ENCODE measurements at regions not wholly inside any gene's neighbourhood (a gene's known extent, or its start where the extent isn't known, plus 50 kb on each side); places are given as distances from the start of the nearest gene placed in this dataset.

GRCh38 chr2:64336171-64336570 is 117.8 kb upstream of the LGALSL start:
- DNase-seq = no peak
- no peak overlapping the region for H3K4ac ChIP-seq (ENCODE audit: low read depth, low read length)
- H3K56ac ChIP-seq (ENCODE audit: low read length) = no peak overlapping the region
- H3K4me2 ChIP-seq (ENCODE audit: low read length) = no peak overlapping the region
- H4K5ac ChIP-seq (ENCODE audit: low read length) = no peak overlapping the region
- no peak overlapping the region for H3K27ac ChIP-seq (ENCODE audit: low read depth, low read length)
- no peak overlapping the region for H3K23ac ChIP-seq (ENCODE audit: low read length)
- no peak overlapping the region for H2AK5ac ChIP-seq (ENCODE audit: low read length)
- no peaks in the 10 kb centered on the region for H3K79me2 ChIP-seq (ENCODE audit: control insufficient read depth, insufficient read depth, low read length)
- H3K4me3 ChIP-seq (ENCODE audit: low read length) = no peak overlapping the region
- peaks cover 6% of the 10 kb centered on the region for H3K4me1 ChIP-seq (ENCODE audit: control insufficient read depth, low read depth, low read length)
- H2BK15ac ChIP-seq (replicated peaks; ENCODE audit: low read depth) = no peak overlapping the region
- no peak overlapping the region for H3K9ac ChIP-seq (ENCODE audit: low read length)
- no peaks in the 10 kb centered on the region for H3K79me1 ChIP-seq (ENCODE audit: low read length)
- H4K8ac ChIP-seq (ENCODE audit: low read depth, low read length) = no peak overlapping the region
- no peak overlapping the region for H2BK120ac ChIP-seq (ENCODE audit: low read depth, low read length)
- H3K27me3 ChIP-seq (ENCODE audit: insufficient read depth, low read length, poor library complexity) = no peaks in the 10 kb centered on the region
- H3K36me3 ChIP-seq (ENCODE audit: control insufficient read depth, insufficient read depth, low read length) = no peaks in the 10 kb centered on the region
- no peak overlapping the region for H3K18ac ChIP-seq (ENCODE audit: low read length)
- WGBS (ENCODE audit: extremely low coverage, insufficient coverage, low lambda C conversion rate) = no CpG with 5 or more reads among the region's 1 CpG
- no peak overlapping the region for H2BK5ac ChIP-seq (ENCODE audit: low read length)

- no peak overlapping the region for H2BK15ac ChIP-seq (replicated peaks; ENCODE audit: low read depth)
- no peak overlapping the region for H2AK5ac ChIP-seq (ENCODE audit: low read length)
- no CpG with 5 or more reads among the region's 3 CpGs for WGBS (ENCODE audit: extremely low coverage, insufficient coverage, low lambda C conversion rate)
- no peak overlapping the region for H3K9ac ChIP-seq (ENCODE audit: low read length)
- H3K79me2 ChIP-seq (ENCODE audit: control insufficient read depth, insufficient read depth, low read length) = no peaks in the 10 kb centered on the region
- no peak overlapping the region for H2BK120ac ChIP-seq (ENCODE audit: low read depth, low read length)
- no peak overlapping the region for H3K4me2 ChIP-seq (ENCODE audit: low read length)
- no peaks in the 10 kb centered on the region for H3K79me1 ChIP-seq (ENCODE audit: low read length)
- H3K23ac ChIP-seq (ENCODE audit: low read length) = no peak overlapping the region
- no peaks in the 10 kb centered on the region for H3K36me3 ChIP-seq (ENCODE audit: control insufficient read depth, insufficient read depth, low read length)
- DNase-seq = no peak
- no peaks in the 10 kb centered on the region for H3K27me3 ChIP-seq (ENCODE audit: insufficient read depth, low read length, poor library complexity)
- H3K4ac ChIP-seq (ENCODE audit: low read depth, low read length) = no peak overlapping the region
- no peak overlapping the region for H4K8ac ChIP-seq (ENCODE audit: low read depth, low read length)
- H3K56ac ChIP-seq (ENCODE audit: low read length) = no peak overlapping the region
- no peak overlapping the region for H3K4me3 ChIP-seq (ENCODE audit: low read length)
- no peaks in the 10 kb centered on the region for H3K4me1 ChIP-seq (ENCODE audit: control insufficient read depth, low read depth, low read length)
- H3K18ac ChIP-seq (ENCODE audit: low read length) = no peak overlapping the region
- no peak overlapping the region for H4K5ac ChIP-seq (ENCODE audit: low read length)
- H3K27ac ChIP-seq (ENCODE audit: low read depth, low read length) = no peak overlapping the region
- H2BK5ac ChIP-seq (ENCODE audit: low read length) = no peak overlapping the region
Observed at GRCh38 chr2:64337314-64337713, 116.6 kb upstream of the LGALSL start.

- no peaks in the 10 kb centered on the region for H3K79me1 ChIP-seq (ENCODE audit: low read length)
- H2AK5ac ChIP-seq (ENCODE audit: low read length) = no peak overlapping the region
- H3K4ac ChIP-seq (ENCODE audit: low read depth, low read length) = no peak overlapping the region
- H3K79me2 ChIP-seq (ENCODE audit: control insufficient read depth, insufficient read depth, low read length) = no peaks in the 10 kb centered on the region
- no peak overlapping the region for H4K8ac ChIP-seq (ENCODE audit: low read depth, low read length)
- no peak overlapping the region for H2BK5ac ChIP-seq (ENCODE audit: low read length)
- no peaks in the 10 kb centered on the region for H3K27me3 ChIP-seq (ENCODE audit: insufficient read depth, low read length, poor library complexity)
- H3K9ac ChIP-seq (ENCODE audit: low read length) = no peak overlapping the region
- DNase-seq = no peak
- H3K18ac ChIP-seq (ENCODE audit: low read length) = no peak overlapping the region
- H3K4me1 ChIP-seq (ENCODE audit: control insufficient read depth, low read depth, low read length) = no peaks in the 10 kb centered on the region
- H3K23ac ChIP-seq (ENCODE audit: low read length) = no peak overlapping the region
- WGBS (ENCODE audit: extremely low coverage, insufficient coverage, low lambda C conversion rate) = no CpG with 5 or more reads among the region's 4 CpGs
- no peak overlapping the region for H2BK120ac ChIP-seq (ENCODE audit: low read depth, low read length)
- H4K5ac ChIP-seq (ENCODE audit: low read length) = no peak overlapping the region
- H3K4me3 ChIP-seq (ENCODE audit: low read length) = no peak overlapping the region
- H3K56ac ChIP-seq (ENCODE audit: low read length) = no peak overlapping the region
- H3K27ac ChIP-seq (ENCODE audit: low read depth, low read length) = no peak overlapping the region
- no peak overlapping the region for H2BK15ac ChIP-seq (replicated peaks; ENCODE audit: low read depth)
- H3K36me3 ChIP-seq (ENCODE audit: control insufficient read depth, insufficient read depth, low read length) = no peaks in the 10 kb centered on the region
- H3K4me2 ChIP-seq (ENCODE audit: low read length) = no peak overlapping the region
Observed at GRCh38 chr2:64338108-64338507, 115.9 kb upstream of the LGALSL start.

GRCh38 chr2:64338910-64339500 is 115.0 kb upstream of the LGALSL start:
- no peak overlapping the region for H4K8ac ChIP-seq (ENCODE audit: low read depth, low read length)
- H4K5ac ChIP-seq (ENCODE audit: low read length) = no peak overlapping the region
- no peak overlapping the region for H3K9ac ChIP-seq (ENCODE audit: low read length)

GRCh38 chr2:64341461-64341860 is 112.5 kb upstream of the LGALSL start:
- H3K9ac ChIP-seq (ENCODE audit: low read length) = no peak overlapping the region
- H3K56ac ChIP-seq (ENCODE audit: low read length) = no peak overlapping the region
- H3K79me2 ChIP-seq (ENCODE audit: control insufficient read depth, insufficient read depth, low read length) = no peaks in the 10 kb centered on the region
- H3K79me1 ChIP-seq (ENCODE audit: low read length) = no peaks in the 10 kb centered on the region
- WGBS (ENCODE audit: extremely low coverage, insufficient coverage, low lambda C conversion rate) = no CpG with 5 or more reads among the region's 6 CpGs
- H2BK15ac ChIP-seq (replicated peaks; ENCODE audit: low read depth) = no peak overlapping the region
- no peaks in the 10 kb centered on the region for H3K36me3 ChIP-seq (ENCODE audit: control insufficient read depth, insufficient read depth, low read length)
- H4K8ac ChIP-seq (ENCODE audit: low read depth, low read length) = no peak overlapping the region
- no peak overlapping the region for H3K27ac ChIP-seq (ENCODE audit: low read depth, low read length)
- DNase-seq = no peak
- H2BK5ac ChIP-seq (ENCODE audit: low read length) = no peak overlapping the region
- H2AK5ac ChIP-seq (ENCODE audit: low read length) = no peak overlapping the region
- H3K4me1 ChIP-seq (ENCODE audit: control insufficient read depth, low read depth, low read length) = no peaks in the 10 kb centered on the region
- H3K4me3 ChIP-seq (ENCODE audit: low read length) = no peak overlapping the region
- no peak overlapping the region for H3K18ac ChIP-seq (ENCODE audit: low read length)
- H3K27me3 ChIP-seq (ENCODE audit: insufficient read depth, low read length, poor library complexity) = no peaks in the 10 kb centered on the region
- H3K4ac ChIP-seq (ENCODE audit: low read depth, low read length) = no peak overlapping the region
- H3K4me2 ChIP-seq (ENCODE audit: low read length) = no peak overlapping the region
- no peak overlapping the region for H3K23ac ChIP-seq (ENCODE audit: low read length)
- H2BK120ac ChIP-seq (ENCODE audit: low read depth, low read length) = no peak overlapping the region
- H4K5ac ChIP-seq (ENCODE audit: low read length) = no peak overlapping the region

More at GRCh38 chr2:64338910-64339500, 115.0 kb upstream of the LGALSL start:
- no peaks in the 10 kb centered on the region for H3K4me1 ChIP-seq (ENCODE audit: control insufficient read depth, low read depth, low read length)
- H3K36me3 ChIP-seq (ENCODE audit: control insufficient read depth, insufficient read depth, low read length) = no peaks in the 10 kb centered on the region
- no peak overlapping the region for H2AK5ac ChIP-seq (ENCODE audit: low read length)
- H2BK120ac ChIP-seq (ENCODE audit: low read depth, low read length) = no peak overlapping the region
- no peaks in the 10 kb centered on the region for H3K27me3 ChIP-seq (ENCODE audit: insufficient read depth, low read length, poor library complexity)
- H2BK5ac ChIP-seq (ENCODE audit: low read length) = no peak overlapping the region
- DNase-seq = no peak
- no peak overlapping the region for H3K18ac ChIP-seq (ENCODE audit: low read length)
- H3K27ac ChIP-seq (ENCODE audit: low read depth, low read length) = no peak overlapping the region
- no peak overlapping the region for H3K23ac ChIP-seq (ENCODE audit: low read length)
- H3K79me1 ChIP-seq (ENCODE audit: low read length) = no peaks in the 10 kb centered on the region
- no peak overlapping the region for H3K4ac ChIP-seq (ENCODE audit: low read depth, low read length)
- H3K79me2 ChIP-seq (ENCODE audit: control insufficient read depth, insufficient read depth, low read length) = no peaks in the 10 kb centered on the region
- no CpG with 5 or more reads among the region's 5 CpGs for WGBS (ENCODE audit: extremely low coverage, insufficient coverage, low lambda C conversion rate)
- no peak overlapping the region for H3K56ac ChIP-seq (ENCODE audit: low read length)
- H3K4me2 ChIP-seq (ENCODE audit: low read length) = no peak overlapping the region
- H3K4me3 ChIP-seq (ENCODE audit: low read length) = no peak overlapping the region
- no peak overlapping the region for H2BK15ac ChIP-seq (replicated peaks; ENCODE audit: low read depth)
